HCT116 (cell line): ENCODE measurements at regions not wholly inside any gene's neighbourhood (a gene's known extent, or its start where the extent isn't known, plus 50 kb on each side); places are given as distances from the start of the nearest gene placed in this dataset.

ENCODE experiments used
- ATAC-seq: fragments of 200-7000 bp; cut with Tn5 transposase; 2 replicates; pipeline ENCODE4 v1.9.1; 2020; ENCODE audit warnings: mild to moderate bottlenecking, moderate library complexity
- BruUV-seq: library from RNA; stranded (reverse); fragments of 400-500 nt; replicated peaks from 2 replicates; lab custom pipeline; 2021; lab: Mats Ljungman, UMichigan
- CTCF ChIA-PET: fragments of 300-600 bp; sonication (Branson Sonifier 250); formaldehyde crosslinking; loops from one replicate; lab custom pipeline; 2021; ENCODE audit warnings: antibody characterized with exemption; lab: Charles Lee
- POLR2A ChIA-PET: fragments of 300-600, 350-600 bp; sonication (Branson Sonifier 250); formaldehyde crosslinking; loops from one replicate; lab custom pipeline; 2021; ENCODE audit warnings: antibody characterized with exemption; lab: Charles Lee
- RAD21 ChIA-PET, 2 experiments: fragments of 300-600 bp; sonication (Branson Sonifier 250); formaldehyde crosslinking; loops; one replicate each; lab custom pipeline; 2023; ENCODE audit warnings: low total read pairs in 2 of 2; ENCODE audit not compliant: uncharacterized antibody in 2 of 2, unreplicated experiment in 2 of 2, low non-redundant PET in 1 of 2; lab: Charles Lee
- DNase-seq: peaks from one replicate; pipeline ENCODE4 v3.0.0-alpha.2; 2010; ENCODE audit warnings: low read depth, low spot score
- H2AFZ ChIP-seq: fragments of 200-600 bp; shearing (Covaris generic), sonication (generic); 2 replicates; pipeline ENCODE4 v1.6.1; 2017; ENCODE audit warnings: low read depth, mixed run types, mixed read lengths, antibody characterized with exemption, low read length; ENCODE audit not compliant: poor library complexity, severe bottlenecking
- H3K27ac ChIP-seq: 2 replicates; pipeline ENCODE4 v1.5.1; 2012; ENCODE audit warnings: low read depth, low read length
- H3K27me3 ChIP-seq: fragments of 200-600 bp; sonication (generic); 2 replicates; pipeline ENCODE4 v1.6.1; 2016; ENCODE audit warnings: mixed run types, low read length, mixed read lengths; ENCODE audit not compliant: insufficient read depth
- H3K36me3 ChIP-seq, 2 experiments: fragments of 200-500 bp in 1 of 2; fragments of 200-600 bp in 1 of 2; sonication (Bioruptor generic) in 1 of 2; sonication (generic) in 1 of 2; 2 replicates each; pipeline versions ENCODE4 v1.5.1 to v1.6.1; 2014 to 2016; ENCODE audit warnings: low read length in 2 of 2, inconsistent platforms in 1 of 2, mixed read lengths in 1 of 2, mixed run types in 1 of 2; ENCODE audit not compliant: insufficient read depth in 2 of 2, control insufficient read depth in 1 of 2
- H3K4me1 ChIP-seq, 2 experiments: fragments of 200-600 bp in 1 of 2; sonication (generic) in 1 of 2; 2 replicates each; pipeline versions ENCODE4 v1.5.1 to v1.6.1; 2012 to 2017; ENCODE audit warnings: low read length in 2 of 2, inconsistent platforms in 1 of 2, mild to moderate bottlenecking in 1 of 2, mixed read lengths in 1 of 2, mixed run types in 1 of 2, moderate library complexity in 1 of 2; ENCODE audit not compliant: insufficient read depth in 2 of 2, control insufficient read depth in 1 of 2
- H3K4me2 ChIP-seq: fragments of 200-600 bp; sonication (generic); 2 replicates; pipeline ENCODE4 v1.6.1; 2017; ENCODE audit warnings: mixed run types, low read length, mixed read lengths
- H3K4me3 ChIP-seq, 2 experiments: fragments of 200-600 bp in 1 of 2; sonication (generic) in 1 of 2; replicated peaks in 1 of 2; 2 replicates each; pipeline ENCODE4 v1.5.1; 2011 to 2016; ENCODE audit warnings: low read length in 2 of 2, control low read depth in 1 of 2, low read depth in 1 of 2, mild to moderate bottlenecking in 1 of 2, mixed read lengths in 1 of 2, mixed run types in 1 of 2
- H3K79me2 ChIP-seq: fragments of 200-600 bp; sonication (generic); 2 replicates; pipeline ENCODE4 v1.6.1; 2017; ENCODE audit warnings: mild to moderate bottlenecking, mixed run types, low read length, moderate library complexity, mixed read lengths; ENCODE audit not compliant: insufficient read depth
- H3K9ac ChIP-seq: fragments of 200-600 bp; sonication (generic); 2 replicates; pipeline ENCODE4 v1.6.1; 2016; ENCODE audit warnings: low read length, mixed read lengths
- H3K9me2 ChIP-seq: fragments of 200-600 bp; sonication (generic), shearing (Covaris generic); 2 replicates; pipeline ENCODE4 v1.6.1; 2017; ENCODE audit warnings: mixed run types, mild to moderate bottlenecking, moderate library complexity; ENCODE audit not compliant: insufficient read depth
- H3K9me3 ChIP-seq, 2 experiments: fragments of 200-500 bp in 1 of 2; fragments of 200-600 bp in 1 of 2; sonication (Bioruptor generic) in 1 of 2; sonication (generic) in 1 of 2; 2 replicates each; pipeline ENCODE4 v1.6.1; 2014 to 2017; ENCODE audit warnings: low read length in 2 of 2, mixed read lengths in 2 of 2, inconsistent platforms in 1 of 2, low read depth in 1 of 2, mild to moderate bottlenecking in 1 of 2, mixed run types in 1 of 2, moderate library complexity in 1 of 2; ENCODE audit not compliant: control insufficient read depth in 1 of 2, insufficient read depth in 1 of 2
- H4K20me1 ChIP-seq: fragments of 200-600 bp; sonication (generic), shearing (Covaris generic); 2 replicates; pipeline ENCODE4 v1.6.1; 2017; ENCODE audit warnings: mixed run types, mild to moderate bottlenecking, moderate library complexity; ENCODE audit not compliant: insufficient read depth
- ATF3 ChIP-seq: IDR thresholded peaks from 2 replicates; pipeline ENCODE4 v1.6.1; 2012
- CBX3 ChIP-seq: IDR thresholded peaks from 2 replicates; pipeline ENCODE4 v1.6.1; 2012; ENCODE audit warnings: low read depth
- CEBPB ChIP-seq: IDR thresholded peaks from 2 replicates; pipeline ENCODE4 v1.6.1; 2012; ENCODE audit warnings: low read depth
- CTCF ChIP-seq, 3 experiments: fragments of 200-600 bp in 1 of 3; sonication (generic) in 1 of 3; IDR thresholded peaks in 2 of 3; conservative IDR thresholded peaks in 1 of 3; 2 replicates each; pipeline ENCODE4 v1.5.1; 2012 to 2017; ENCODE audit warnings: low read depth in 2 of 3, low read length in 2 of 3, antibody characterized with exemption in 1 of 3, borderline replicate concordance in 1 of 3, control low read depth in 1 of 3, mild to moderate bottlenecking in 1 of 3, mixed read lengths in 1 of 3, mixed run types in 1 of 3, moderate library complexity in 1 of 3; ENCODE audit not compliant: insufficient read depth in 1 of 3
- EGR1 ChIP-seq: IDR thresholded peaks from 2 replicates; pipeline ENCODE4 v1.6.1; 2012; ENCODE audit warnings: low read depth
- ELF1 ChIP-seq: IDR thresholded peaks from 2 replicates; pipeline ENCODE4 v1.6.1; 2012; ENCODE audit warnings: low read depth, borderline replicate concordance
- EZH2phosphoT487 ChIP-seq: fragments of 200-600 bp; IDR thresholded peaks from 2 replicates; pipeline ENCODE4 v1.6.1; 2018; ENCODE audit warnings: antibody characterized with exemption, borderline replicate concordance
- FOSL1 ChIP-seq: IDR thresholded peaks from 2 replicates; pipeline ENCODE4 v1.6.1; 2012; ENCODE audit warnings: low read depth
- JUND ChIP-seq: IDR thresholded peaks from 2 replicates; pipeline ENCODE4 v1.6.1; 2012
- RAD21 ChIP-seq: IDR thresholded peaks from 2 replicates; pipeline ENCODE4 v1.6.1; 2012; ENCODE audit warnings: low read depth, mild to moderate bottlenecking
- REST ChIP-seq: IDR thresholded peaks from 2 replicates; pipeline ENCODE4 v1.6.1; 2012; ENCODE audit warnings: low read depth
- SP1 ChIP-seq: IDR thresholded peaks from 2 replicates; pipeline ENCODE4 v1.6.1; 2012; ENCODE audit warnings: low read depth
- YY1 ChIP-seq: IDR thresholded peaks from 2 replicates; pipeline ENCODE4 v1.6.1; 2011; ENCODE audit warnings: low read length, low read depth, moderate library complexity, mild to moderate bottlenecking; ENCODE audit not compliant: insufficient replicate concordance; ENCODE audit errors: extremely low read depth
- ZBTB33 ChIP-seq: IDR thresholded peaks from 2 replicates; pipeline ENCODE4 v1.6.1; 2011; ENCODE audit warnings: mild to moderate bottlenecking, low read length, moderate library complexity; ENCODE audit not compliant: insufficient replicate concordance; ENCODE audit errors: extremely low read depth
- intact Hi-C: fragments of 100-400 bp; cut with micrococcal nuclease; formaldehyde crosslinking; loops from 2 replicates; pipeline ENCODE4 v1.10.0; 2022

- Histone ChIP-seq H2AFZ (no peak overlapping the region), H3K4me1 (no peaks in the 10 kb centered on the region), H3K4me2 (no peak overlapping the region), H3K9me2 (no peaks in the 10 kb centered on the region), H3K27ac (no peak overlapping the region), H3K9me3 (no peaks in the 10 kb centered on the region), H3K27me3 (no peaks in the 10 kb centered on the region), H3K79me2 (no peaks in the 10 kb centered on the region), H3K36me3 (no peaks in the 10 kb centered on the region), H4K20me1 (no peaks in the 10 kb centered on the region), H3K4me3 (no peak overlapping the region), H3K9ac (no peak overlapping the region)
- ChIA-PET RAD21 (no interaction called here), POLR2A (no interaction called here), CTCF (no interaction called here)
- TF ChIP-seq CEBPB = no peak
- no TSS peak for BruUV-seq
- no peak for DNase-seq
- intact Hi-C loops = no loop called here
- no peak for ATAC-seq
Observed at GRCh38 chrX:132561974-132562373, 73.1 kb upstream of the MBNL3 start.

- Histone ChIP-seq H4K20me1 (no peaks in the 10 kb centered on the region), H3K4me1 (no peaks in the 10 kb centered on the region), H3K9me2 (no peaks in the 10 kb centered on the region), H2AFZ (no peak overlapping the region), H3K9ac (no peak overlapping the region), H3K79me2 (no peaks in the 10 kb centered on the region), H3K27me3 (no peaks in the 10 kb centered on the region), H3K4me3 (no peak overlapping the region), H3K9me3 (no peaks in the 10 kb centered on the region), H3K4me2 (no peak overlapping the region), H3K36me3 (no peaks in the 10 kb centered on the region), H3K27ac (no peak overlapping the region)
- ChIA-PET POLR2A (no interaction called here), RAD21 (no interaction called here), CTCF (no interaction called here)
- no peak for TF ChIP-seq JUND
- TF ChIP-seq EGR1 = no peak
- TF ChIP-seq CTCF (IDR thresholded peaks at IDR 0.05 in 2 of 3, conservative IDR thresholded peaks at IDR 0.05 in 1 of 3; ENCODE audit: borderline replicate concordance in 1 of 3, insufficient read depth in 1 of 3, low read depth in 2 of 3, low read length in 2 of 3) = no peak
- TF ChIP-seq EZH2phosphoT487 = no peak
- no peak for TF ChIP-seq SP1
- TF ChIP-seq YY1 = no peak
- TF ChIP-seq RAD21 = no peak
- TF ChIP-seq CBX3 = no peak
- TF ChIP-seq REST = no peak
- TF ChIP-seq FOSL1 = no peak
- no peak for TF ChIP-seq ATF3
- no peak for TF ChIP-seq ZBTB33
- TF ChIP-seq ELF1 = no peak
- DNase-seq = no peak
- ATAC-seq = no peak
- no TSS peak for BruUV-seq
- intact Hi-C loops = no loop called here
Observed at GRCh38 chrX:132561483-132561882, 72.6 kb upstream of the MBNL3 start.
